Cardiac muscle cell (in vitro differentiated cells and primary cell): ENCODE measurements at regions not wholly inside any gene's neighbourhood (a gene's known extent, or its start where the extent isn't known, plus 50 kb on each side); places are given as distances from the start of the nearest gene placed in this dataset.

Experiments
- DNase-seq, 2 donors: peaks; one replicate each; pipeline versions ENCODE4 v3.0.0 to v3.0.0-alpha.2; 2010 to 2017; ENCODE audit warnings: low read depth in 1 of 2, low spot score in 1 of 2
- H3K27ac ChIP-seq: fragments of 200-600 bp; sonication (generic); 2 replicates; pipeline ENCODE4 v1.5.1; 2016
- H3K27me3 ChIP-seq: fragments of 200-600 bp; sonication (generic); 2 replicates; pipeline ENCODE4 v1.6.0; 2016; ENCODE audit warnings: control low read depth
- H3K36me3 ChIP-seq: fragments of 200-600 bp; sonication (generic); 2 replicates; pipeline ENCODE4 v1.5.1; 2016; ENCODE audit warnings: control low read depth
- H3K4me1 ChIP-seq: fragments of 200-600 bp; sonication (generic); 2 replicates; pipeline ENCODE4 v1.8.1; 2017; ENCODE audit warnings: low read depth, mild to moderate bottlenecking, mixed run types
- H3K4me3 ChIP-seq: fragments of 200-600 bp; sonication (generic); 2 replicates; pipeline ENCODE4 v1.5.1; 2016; ENCODE audit warnings: mild to moderate bottlenecking
- H3K9me3 ChIP-seq: fragments of 200-600 bp; sonication (generic); 2 replicates; pipeline ENCODE4 v1.5.1; 2017; ENCODE audit warnings: low read depth, mild to moderate bottlenecking, control low read depth
- TF ChIP-seq, protein P1 (sequence below): IDR thresholded peaks from 2 replicates; pipeline ENCODE4 v1.5.1; 2012; ENCODE audit warnings: low read depth, mild to moderate bottlenecking, low read length

DNA sequence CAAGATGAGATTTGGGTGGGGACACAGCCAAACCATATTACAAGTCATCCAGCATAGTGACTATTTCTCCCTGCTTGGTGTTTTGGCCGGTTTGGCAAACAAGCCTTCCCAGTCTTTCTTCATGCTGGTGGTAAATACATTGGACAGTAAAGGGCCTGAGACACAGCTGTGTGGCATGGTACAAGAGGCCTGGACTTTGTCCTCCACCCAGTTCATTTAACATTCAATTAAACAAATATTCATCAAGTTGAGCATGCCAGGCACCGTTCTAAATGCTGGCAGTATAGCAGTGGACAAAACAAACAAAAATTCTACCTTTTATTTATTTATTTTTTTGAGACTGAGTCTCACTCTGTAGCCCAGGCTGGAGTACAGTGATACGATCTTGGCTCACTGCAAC is 62.7 kb upstream of the SLC28A3 start:
- Histone ChIP-seq H3K27ac (no peak overlapping the region), H3K36me3 (no peaks in the 10 kb centered on the region), H3K9me3 (no peaks in the 10 kb centered on the region), H3K4me1 (no peaks in the 10 kb centered on the region), H3K27me3 (no peaks in the 10 kb centered on the region), H3K4me3 (no peak overlapping the region)
- TF ChIP-seq, protein P1, sequence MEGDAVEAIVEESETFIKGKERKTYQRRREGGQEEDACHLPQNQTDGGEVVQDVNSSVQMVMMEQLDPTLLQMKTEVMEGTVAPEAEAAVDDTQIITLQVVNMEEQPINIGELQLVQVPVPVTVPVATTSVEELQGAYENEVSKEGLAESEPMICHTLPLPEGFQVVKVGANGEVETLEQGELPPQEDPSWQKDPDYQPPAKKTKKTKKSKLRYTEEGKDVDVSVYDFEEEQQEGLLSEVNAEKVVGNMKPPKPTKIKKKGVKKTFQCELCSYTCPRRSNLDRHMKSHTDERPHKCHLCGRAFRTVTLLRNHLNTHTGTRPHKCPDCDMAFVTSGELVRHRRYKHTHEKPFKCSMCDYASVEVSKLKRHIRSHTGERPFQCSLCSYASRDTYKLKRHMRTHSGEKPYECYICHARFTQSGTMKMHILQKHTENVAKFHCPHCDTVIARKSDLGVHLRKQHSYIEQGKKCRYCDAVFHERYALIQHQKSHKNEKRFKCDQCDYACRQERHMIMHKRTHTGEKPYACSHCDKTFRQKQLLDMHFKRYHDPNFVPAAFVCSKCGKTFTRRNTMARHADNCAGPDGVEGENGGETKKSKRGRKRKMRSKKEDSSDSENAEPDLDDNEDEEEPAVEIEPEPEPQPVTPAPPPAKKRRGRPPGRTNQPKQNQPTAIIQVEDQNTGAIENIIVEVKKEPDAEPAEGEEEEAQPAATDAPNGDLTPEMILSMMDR, result no peak
- no peak for DNase-seq

DNA sequence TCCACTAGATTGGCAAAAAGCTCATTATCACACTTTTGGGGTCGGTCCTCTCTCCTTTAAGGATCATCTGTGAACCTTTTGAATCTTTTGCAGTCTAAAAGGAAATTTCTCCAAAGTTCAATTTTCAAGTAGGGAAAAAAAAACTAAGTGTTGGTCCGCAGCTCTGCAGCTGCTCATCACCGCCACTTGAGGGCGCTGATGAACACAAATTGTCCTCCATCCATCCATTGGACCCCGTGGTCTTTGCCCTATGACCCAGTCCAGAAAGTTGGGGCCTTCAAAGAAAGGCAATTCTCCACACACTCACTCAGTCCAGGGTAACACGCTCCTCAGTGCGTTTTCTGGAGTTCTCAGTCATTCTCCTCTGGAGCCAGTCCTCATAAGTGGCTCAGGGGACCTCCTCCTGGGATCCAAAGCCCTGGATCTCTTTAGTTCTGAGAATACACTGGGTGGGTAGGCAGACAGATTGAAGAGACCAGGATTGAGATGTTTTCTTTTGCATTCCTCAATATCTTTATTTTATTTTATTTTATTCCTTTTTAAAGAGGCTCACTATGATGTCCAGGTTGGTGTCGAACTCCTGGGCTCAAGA is 63.6 kb upstream of the SLC28A3 start:
- Histone ChIP-seq H3K27me3 (no peaks in the 10 kb centered on the region), H3K9me3 (no peaks in the 10 kb centered on the region), H3K4me1 (no peaks in the 10 kb centered on the region), H3K27ac (no peak overlapping the region), H3K36me3 (no peaks in the 10 kb centered on the region), H3K4me3 (no peak overlapping the region)
- DNase-seq, result peak; percentile 27 to 30
- TF ChIP-seq, protein P1, result peak; percentile 69

DNA sequence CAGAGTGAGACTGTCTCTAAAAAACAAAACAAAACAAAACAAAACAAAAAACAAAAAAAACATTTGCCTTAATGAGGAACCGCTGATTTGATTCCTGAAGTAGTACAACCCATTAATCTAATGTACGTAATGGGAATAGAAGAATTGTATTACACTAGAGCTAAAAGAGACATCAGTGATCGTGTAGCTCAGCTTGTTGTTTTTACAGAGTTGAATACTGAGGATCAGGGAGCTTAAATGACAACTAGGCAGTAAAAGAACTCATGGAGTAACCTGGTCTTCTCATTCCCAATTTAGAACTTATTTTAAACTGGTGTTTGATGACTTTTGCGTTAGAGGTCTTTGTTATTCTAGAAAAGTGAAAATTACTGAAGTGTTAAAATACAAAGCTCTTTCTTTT is 65.1 kb upstream of the SLC28A3 start:
- H3K9me3 ChIP-seq, result no peaks in the 10 kb centered on the region
- TF ChIP-seq, protein P1, result no peak
- no peak overlapping the region for H3K27ac ChIP-seq
- no peak for DNase-seq
- no peaks in the 10 kb centered on the region for H3K4me1 ChIP-seq
- H3K36me3 ChIP-seq, result no peaks in the 10 kb centered on the region
- no peaks in the 10 kb centered on the region for H3K27me3 ChIP-seq
- H3K4me3 ChIP-seq, result no peak overlapping the region

DNA sequence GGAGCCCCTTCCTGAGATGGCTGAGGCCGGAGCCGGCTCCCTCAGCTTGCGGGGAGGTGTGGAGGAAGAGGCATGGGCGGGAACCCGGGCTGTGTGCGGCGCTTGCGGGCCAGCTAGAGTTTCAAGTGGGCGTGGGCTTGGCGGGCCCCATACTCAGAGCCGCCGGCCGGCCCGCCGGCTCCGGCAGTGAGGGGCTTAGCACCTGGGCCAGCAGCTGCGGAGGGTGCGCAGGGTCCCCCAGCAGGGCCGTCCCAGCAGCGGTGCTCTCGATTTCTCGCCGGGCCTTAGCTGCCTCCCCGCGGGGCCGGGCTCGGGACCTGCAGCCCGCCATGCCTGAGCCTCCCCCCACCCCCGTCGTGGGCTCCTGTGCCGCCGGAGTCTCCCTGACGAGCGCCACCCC is 67.9 kb upstream of the SLC28A3 start:
- TF ChIP-seq, protein P1, result no peak
- H3K9me3 ChIP-seq, result no peaks in the 10 kb centered on the region
- H3K27ac ChIP-seq, result no peak overlapping the region
- no peak overlapping the region for H3K4me3 ChIP-seq
- DNase-seq, result no peak
- H3K27me3 ChIP-seq, result no peaks in the 10 kb centered on the region
- no peaks in the 10 kb centered on the region for H3K4me1 ChIP-seq
- no peaks in the 10 kb centered on the region for H3K36me3 ChIP-seq

DNA sequence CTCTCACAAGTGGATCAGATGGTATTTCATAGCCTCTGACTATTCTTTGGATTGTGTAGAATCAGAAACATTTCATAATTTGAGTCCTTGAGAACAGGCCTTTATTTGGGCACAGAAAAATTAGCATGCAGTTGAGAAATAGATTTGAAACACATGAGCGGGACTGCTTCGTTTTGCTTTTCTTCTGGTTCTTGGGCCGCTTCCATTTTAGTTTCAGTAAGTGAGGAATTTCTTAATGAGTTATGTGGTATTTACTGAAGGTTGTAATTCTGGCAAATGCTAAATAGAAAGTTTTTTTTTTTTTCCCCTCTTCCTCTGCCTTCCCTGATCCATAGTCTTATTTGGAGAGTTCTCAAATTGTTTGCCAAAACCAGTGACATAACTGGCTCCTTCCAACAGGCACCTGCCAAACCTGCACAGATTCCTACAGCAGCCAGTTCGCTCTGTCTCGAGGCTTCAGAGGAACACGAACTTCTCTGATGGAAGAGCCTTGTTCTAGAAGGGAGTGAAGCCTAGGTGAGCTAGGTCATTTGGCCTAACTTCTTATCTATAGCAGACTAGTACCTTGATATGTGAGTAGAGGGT is 71.2 kb upstream of the SLC28A3 start:
- Histone ChIP-seq H3K27me3 (no peaks in the 10 kb centered on the region), H3K4me3 (no peak overlapping the region), H3K9me3 (no peaks in the 10 kb centered on the region), H3K4me1 (peaks cover 7% of the 10 kb centered on the region), H3K36me3 (no peaks in the 10 kb centered on the region), H3K27ac (no peak overlapping the region)
- no peak for DNase-seq
- TF ChIP-seq, protein P1, result no peak
